GM18507 (cell line): ENCODE measurements at regions not wholly inside any gene's neighbourhood (a gene's known extent, or its start where the extent isn't known, plus 50 kb on each side); places are given as distances from the start of the nearest gene placed in this dataset.
A peak's percentile ranks its signal among the peaks of the same experiment; 100 is the strongest.

Experiments used
- DNase-seq: peaks from one replicate; pipeline ENCODE4 v3.0.0; 2011; ENCODE audit warnings: low read depth; ENCODE audit not compliant: insufficient read length; ENCODE audit errors: extremely low spot score
- FAIRE-seq: peaks from 2 replicates; lab custom pipeline; 2011; peaks lifted over from hg19 to GRCh38; lab: Jason Lieb, UNC

GRCh38 chr12:58067610-58068387 lies 126.4 kb downstream of the ATP23 start:
- DNase-seq (no peak), FAIRE-seq (no peak)

- FAIRE-seq = no peak
- DNase-seq = no peak
Measured at GRCh38 chr12:58068706-58069105, 127.3 kb downstream of the ATP23 start.

- no peak for FAIRE-seq
- no peak for DNase-seq
Measured at GRCh38 chr12:58069268-58069963, 128.0 kb downstream of the ATP23 start.

- FAIRE-seq = no peak
Measured at GRCh38 chr12:58071994-58072393, 130.6 kb downstream of the ATP23 start.

GRCh38 chr12:58074259-58074658 lies 132.9 kb downstream of the ATP23 start:
- no peak for DNase-seq
- no peak for FAIRE-seq

More at GRCh38 chr12:58071994-58072393, 130.6 kb downstream of the ATP23 start:
- no peak for DNase-seq

GRCh38 chr12:58079806-58080205 lies 138.4 kb downstream of the ATP23 start:
- DNase-seq = no peak
- no peak for FAIRE-seq

- DNase-seq (no peak), FAIRE-seq (no peak)
Measured at GRCh38 chr12:58081488-58081887, 140.1 kb downstream of the ATP23 start.

- no peak for DNase-seq
- no peak for FAIRE-seq
Measured at GRCh38 chr12:58082996-58083395, 141.6 kb downstream of the ATP23 start.

GRCh38 chr12:58086006-58086405 lies 144.6 kb downstream of the ATP23 start:
- FAIRE-seq (no peak), DNase-seq (no peak)

- no peak for FAIRE-seq
Measured at GRCh38 chr12:58086930-58087329, 145.6 kb downstream of the ATP23 start.

GRCh38 chr12:58087423-58088127 lies 146.2 kb downstream of the ATP23 start:
- no peak for DNase-seq

More at GRCh38 chr12:58086930-58087329, 145.6 kb downstream of the ATP23 start:
- no peak for DNase-seq

GRCh38 chr12:58089588-58089987 lies 148.2 kb downstream of the ATP23 start:
- FAIRE-seq = no peak
- DNase-seq = no peak

More at GRCh38 chr12:58087423-58088127, 146.2 kb downstream of the ATP23 start:
- FAIRE-seq = no peak

GRCh38 chr12:58090685-58091084 lies 149.3 kb downstream of the ATP23 start:
- no peak for DNase-seq
- no peak for FAIRE-seq

GRCh38 chr12:58095002-58095401 lies 153.6 kb downstream of the ATP23 start:
- FAIRE-seq = peak; percentile 48
- DNase-seq = no peak

GRCh38 chr12:58097741-58098140 lies 156.4 kb downstream of the ATP23 start:
- FAIRE-seq (no peak), DNase-seq (no peak)

GRCh38 chr12:58099476-58099875 lies 158.1 kb downstream of the ATP23 start:
- FAIRE-seq (no peak), DNase-seq (no peak)

GRCh38 chr12:58104351-58104755 lies 163.0 kb downstream of the ATP23 start:
- DNase-seq (no peak), FAIRE-seq (no peak)

GRCh38 chr12:58105225-58106119 lies 164.1 kb downstream of the ATP23 start:
- no peak for DNase-seq
- no peak for FAIRE-seq

GRCh38 chr12:58106195-58106594 lies 164.8 kb downstream of the ATP23 start:
- no peak for FAIRE-seq

More at GRCh38 chr12:58106195-58106594, 164.8 kb downstream of the ATP23 start:
- no peak for DNase-seq
